ENCODE measurements at regions not wholly inside any gene's neighbourhood (a gene's known extent, or its start where the extent isn't known, plus 50 kb on each side); places are given as distances from the start of the nearest gene placed in this dataset.

DNA sequence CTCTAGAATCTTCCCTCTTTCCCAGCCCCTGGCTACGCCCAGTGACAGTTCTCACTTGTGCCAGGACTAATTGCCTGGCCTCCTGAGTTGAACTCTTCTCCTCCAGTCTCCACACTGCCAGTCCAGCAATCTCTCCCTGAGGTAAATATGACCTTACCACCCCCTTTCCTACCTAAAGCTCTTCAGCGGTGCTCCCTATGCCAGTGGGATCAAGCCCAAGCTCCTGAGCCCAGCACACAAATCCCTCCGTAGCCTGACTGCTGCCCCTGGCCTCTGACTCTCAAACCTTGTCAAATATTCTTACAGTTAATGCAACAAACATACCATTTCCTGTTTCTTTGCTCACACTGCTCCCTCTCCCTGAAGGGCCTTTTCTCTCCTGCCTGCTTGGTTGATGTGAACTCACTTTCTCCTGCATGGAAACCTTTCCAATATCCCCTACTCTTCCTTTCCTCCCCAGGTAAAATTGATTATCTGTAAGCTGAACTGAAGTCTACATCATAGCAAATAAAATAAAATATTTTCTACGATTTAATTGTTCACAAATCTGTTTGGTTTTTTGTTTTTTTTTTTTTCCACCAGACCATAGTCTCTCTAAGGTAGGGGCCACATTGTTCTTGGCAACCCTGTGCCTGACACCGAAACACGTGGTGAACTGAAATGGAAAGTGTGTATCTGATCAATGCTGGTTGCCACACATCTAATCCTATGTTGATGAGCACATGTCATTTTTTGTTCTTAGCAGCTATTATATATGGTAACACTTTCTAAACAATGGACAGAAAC lies 147.5 kb downstream of the SLC38A6 start:
- peaks cover 1% of the 10 kb centered on the region for H3K27me3 Mint-ChIP-seq
- no peaks in the 10 kb centered on the region for H3K36me3 Mint-ChIP-seq (ENCODE audit: low read depth)
- H3K4me1 Mint-ChIP-seq = peaks cover 16% of the 10 kb centered on the region
- peak overlapping the region; percentile 80 for H3K27ac Mint-ChIP-seq
- no peak overlapping the region for H3K4me3 Mint-ChIP-seq
- intact Hi-C loops (cut with micrococcal nuclease) = no loop called here
- no peak for DNase-seq
- H3K9me3 Mint-ChIP-seq = no peaks in the 10 kb centered on the region

DNA sequence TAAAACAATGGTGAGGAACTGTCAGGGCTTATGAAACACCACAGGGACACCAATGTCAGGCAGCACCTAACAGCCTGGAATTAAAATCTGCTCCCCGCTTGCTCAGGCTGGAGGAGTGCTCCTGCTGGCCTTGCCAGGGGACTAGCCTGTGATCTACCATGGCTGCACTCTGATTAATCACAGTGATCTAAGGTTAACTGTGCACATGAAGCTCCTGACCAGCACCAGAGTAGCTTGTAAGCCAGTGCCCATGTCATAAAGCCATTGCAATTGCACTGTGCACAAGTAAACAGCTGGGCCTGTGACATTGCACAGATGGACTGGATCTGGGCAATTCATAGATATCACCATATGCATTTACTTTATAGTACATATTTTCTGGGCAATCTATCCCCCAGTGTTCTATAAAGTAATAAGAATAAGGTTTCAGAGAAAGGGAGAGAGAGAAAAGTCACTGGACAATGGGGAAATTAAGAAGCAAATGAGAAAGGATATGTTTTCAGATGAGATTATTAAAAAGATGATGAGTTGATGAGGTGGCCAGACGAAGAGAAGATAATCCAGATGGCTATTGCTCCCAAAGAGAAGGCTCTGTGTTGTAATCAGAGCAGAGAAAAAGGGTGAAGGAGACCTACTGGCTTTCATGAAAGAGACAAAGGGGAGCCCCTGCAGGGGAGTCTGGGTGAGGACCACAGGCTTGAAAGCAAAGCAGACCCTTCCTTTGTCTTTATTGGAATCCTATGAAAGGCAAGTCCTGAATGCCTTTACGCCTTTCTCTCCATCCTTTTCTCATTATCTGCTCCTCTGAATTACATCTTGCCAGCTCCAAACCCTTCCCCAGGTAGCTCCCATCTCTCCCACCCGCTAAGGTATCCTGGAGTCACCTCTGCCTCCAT lies 145.8 kb downstream of the SLC38A6 start:
- Mint-ChIP-seq H3K27ac (no peak overlapping the region), H3K4me3 (no peak overlapping the region), H3K27me3 (peaks cover 1% of the 10 kb centered on the region), H3K9me3 (no peaks in the 10 kb centered on the region), H3K4me1 (peaks cover 16% of the 10 kb centered on the region), H3K36me3 (ENCODE audit: low read depth) (no peaks in the 10 kb centered on the region)
- DNase-seq = no peak
- intact Hi-C loops (cut with micrococcal nuclease) = no loop called here

DNA sequence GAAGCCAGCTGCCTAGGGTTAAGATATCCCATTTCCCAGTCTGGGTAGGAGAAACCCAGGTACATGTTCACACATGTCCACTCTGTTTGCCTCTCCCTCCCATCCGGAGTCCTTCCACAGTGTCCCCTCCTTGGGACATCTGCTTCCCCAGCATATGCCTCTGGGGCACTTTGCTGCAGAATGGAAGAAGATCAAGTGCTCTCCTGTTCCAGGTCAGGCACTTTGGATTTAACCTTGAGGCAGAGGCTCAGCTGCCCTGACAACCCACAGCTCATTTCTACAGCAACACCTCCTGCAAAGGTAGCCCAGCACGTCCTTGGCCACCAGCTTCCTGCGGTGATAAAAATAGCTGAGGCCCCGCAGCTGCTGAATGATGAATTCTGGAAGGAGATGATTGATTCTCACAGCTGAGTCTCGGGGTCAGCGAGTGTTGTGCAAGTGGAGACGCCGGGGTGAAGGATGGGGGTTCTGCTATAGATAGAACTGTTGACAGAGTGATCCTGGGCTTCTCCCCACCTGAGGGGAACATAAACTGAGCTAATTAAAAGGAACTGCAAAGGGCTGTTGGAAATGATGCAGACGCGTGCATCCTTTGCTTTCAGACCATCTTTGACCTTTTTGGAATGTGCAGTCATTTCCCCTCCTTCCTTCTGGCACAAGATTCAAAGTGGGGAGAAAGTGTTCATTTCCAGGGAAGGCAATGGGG lies 145.0 kb downstream of the SLC38A6 start:
- H3K4me3 Mint-ChIP-seq = no peak overlapping the region
- intact Hi-C loops (cut with micrococcal nuclease) = no loop called here
- no peak for DNase-seq
- no peak overlapping the region for H3K27ac Mint-ChIP-seq
- H3K4me1 Mint-ChIP-seq = peaks cover 16% of the 10 kb centered on the region
- no peaks in the 10 kb centered on the region for H3K36me3 Mint-ChIP-seq (ENCODE audit: low read depth)
- H3K27me3 Mint-ChIP-seq = peaks cover 1% of the 10 kb centered on the region
- no peaks in the 10 kb centered on the region for H3K9me3 Mint-ChIP-seq

DNA sequence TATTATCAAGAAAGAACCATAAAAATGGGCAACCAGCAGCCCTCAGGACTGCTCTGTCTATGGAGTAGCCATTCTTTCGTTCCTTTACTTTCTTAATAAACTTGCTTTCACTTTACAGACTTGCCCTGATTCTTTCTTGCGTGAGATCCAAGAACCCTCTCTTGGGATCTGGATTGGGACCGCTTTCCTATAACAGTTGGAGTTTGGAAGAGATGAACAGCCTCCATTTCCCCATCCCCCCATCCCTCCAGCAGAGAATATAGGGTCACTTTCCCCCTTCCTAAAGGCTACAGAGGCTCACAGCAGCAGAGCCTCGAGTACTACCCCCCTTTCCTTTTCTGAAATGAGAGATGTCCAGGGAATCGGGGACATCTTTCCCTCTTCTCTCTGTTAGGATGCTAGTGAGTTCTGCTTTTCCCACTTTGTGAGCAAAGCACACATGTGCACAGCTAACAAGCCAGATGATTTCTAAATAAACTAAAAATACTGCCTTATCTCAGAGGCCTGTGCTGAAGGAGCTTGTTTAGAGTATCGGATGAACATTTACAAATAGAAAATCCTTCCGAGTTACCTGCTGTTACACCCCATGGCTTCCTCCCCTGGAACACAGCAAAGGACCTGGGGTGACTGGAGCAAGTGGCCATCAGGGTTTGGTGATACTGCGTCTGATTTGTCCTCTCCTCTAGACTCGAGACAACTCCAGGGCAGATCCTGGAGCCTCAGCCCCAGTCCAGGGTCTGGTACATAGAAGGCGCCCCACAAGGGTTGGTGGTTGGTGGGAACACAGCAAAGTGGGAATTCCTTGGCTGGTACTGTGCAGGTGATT lies 144.2 kb downstream of the SLC38A6 start:
- H3K27ac Mint-ChIP-seq = no peak overlapping the region
- H3K4me3 Mint-ChIP-seq = no peak overlapping the region
- no peaks in the 10 kb centered on the region for H3K36me3 Mint-ChIP-seq (ENCODE audit: low read depth)
- peaks cover 1% of the 10 kb centered on the region for H3K27me3 Mint-ChIP-seq
- peaks cover 20% of the 10 kb centered on the region for H3K4me1 Mint-ChIP-seq
- DNase-seq = no peak
- peaks cover 4% of the 10 kb centered on the region for H3K9me3 Mint-ChIP-seq
- intact Hi-C loops (cut with micrococcal nuclease) = no loop called here

DNA sequence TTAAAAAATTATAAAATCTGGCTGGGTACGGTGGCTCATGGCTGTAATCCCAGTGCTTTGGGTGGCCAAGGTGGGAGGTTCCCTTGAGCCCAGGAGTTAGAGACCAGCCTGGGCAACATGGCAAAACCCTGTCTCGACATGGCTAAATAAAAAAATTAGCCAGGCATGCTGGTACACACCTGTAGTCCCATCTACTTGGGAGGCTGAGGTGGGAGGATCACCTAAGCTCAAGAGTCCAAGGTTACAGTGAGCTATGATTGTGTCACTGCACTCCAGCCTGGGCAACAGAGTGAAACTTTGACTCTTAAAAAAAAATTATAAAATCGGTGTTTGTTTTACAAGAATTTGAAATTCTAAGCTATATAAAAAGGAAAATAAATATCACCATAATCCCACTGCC lies 141.8 kb downstream of the SLC38A6 start:
- H3K36me3 Mint-ChIP-seq (ENCODE audit: low read depth) = no peaks in the 10 kb centered on the region
- intact Hi-C loops (cut with micrococcal nuclease) = no loop called here
- H3K4me3 Mint-ChIP-seq = no peak overlapping the region
- no peak for DNase-seq
- H3K27me3 Mint-ChIP-seq = peaks cover 1% of the 10 kb centered on the region
- H3K9me3 Mint-ChIP-seq = peaks cover 4% of the 10 kb centered on the region
- H3K4me1 Mint-ChIP-seq = peaks cover 14% of the 10 kb centered on the region
- H3K27ac Mint-ChIP-seq = no peak overlapping the region

DNA sequence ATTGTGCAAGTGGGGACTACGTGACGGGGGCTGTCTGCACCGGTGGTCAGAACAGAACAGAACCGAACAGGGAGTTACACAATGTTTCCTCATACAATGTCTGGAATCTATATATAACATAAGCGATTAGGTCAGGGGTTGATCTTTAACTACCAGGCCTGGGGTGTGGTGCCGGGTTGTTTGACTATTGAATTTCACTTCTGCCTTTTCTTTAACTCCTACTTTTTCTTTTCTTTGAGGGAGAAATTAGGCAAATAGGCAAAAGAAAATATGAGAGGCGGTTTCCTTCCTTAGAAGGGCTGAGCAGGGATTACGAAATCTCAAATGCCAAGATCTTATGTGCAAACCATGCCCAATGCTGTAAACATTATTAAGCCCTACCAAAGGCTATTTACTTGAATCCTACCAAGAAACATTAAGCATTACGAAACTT lies 140.3 kb downstream of the SLC38A6 start:
- peaks cover 8% of the 10 kb centered on the region for H3K9me3 Mint-ChIP-seq
- intact Hi-C loops (cut with micrococcal nuclease) = no loop called here
- H3K36me3 Mint-ChIP-seq (ENCODE audit: low read depth) = no peaks in the 10 kb centered on the region
- no peak overlapping the region for H3K27ac Mint-ChIP-seq
- DNase-seq = no peak
- peaks cover 1% of the 10 kb centered on the region for H3K27me3 Mint-ChIP-seq
- H3K4me3 Mint-ChIP-seq = no peak overlapping the region
- peaks cover 13% of the 10 kb centered on the region for H3K4me1 Mint-ChIP-seq

DNA sequence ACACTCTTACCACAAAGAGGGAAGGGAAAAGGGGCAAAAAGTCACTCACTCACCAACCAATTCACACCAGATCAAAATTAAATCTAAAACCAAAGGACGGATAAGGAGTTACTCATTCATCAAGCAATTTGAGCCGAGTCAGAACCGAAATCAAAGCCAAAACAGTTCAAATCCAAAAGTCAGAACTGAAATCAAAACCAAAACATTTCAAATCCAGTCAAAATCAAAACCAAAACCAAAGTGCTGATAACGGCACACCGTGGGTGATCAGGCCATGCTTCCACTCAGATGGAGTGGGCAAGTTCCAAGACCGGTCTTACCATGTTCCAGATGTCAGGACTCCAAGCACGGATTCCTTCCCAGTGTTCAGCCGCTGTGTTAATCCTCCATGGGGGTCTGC lies 139.5 kb downstream of the SLC38A6 start:
- intact Hi-C loops (cut with micrococcal nuclease) = no loop called here
- peak; percentile 66 for DNase-seq
- no peaks in the 10 kb centered on the region for H3K36me3 Mint-ChIP-seq (ENCODE audit: low read depth)
- peak overlapping the region; percentile 4 for H3K27ac Mint-ChIP-seq
- H3K9me3 Mint-ChIP-seq = peaks cover 8% of the 10 kb centered on the region
- peaks cover 6% of the 10 kb centered on the region for H3K4me1 Mint-ChIP-seq
- peak overlapping the region; percentile 10 for H3K4me3 Mint-ChIP-seq
- no peaks in the 10 kb centered on the region for H3K27me3 Mint-ChIP-seq

DNA sequence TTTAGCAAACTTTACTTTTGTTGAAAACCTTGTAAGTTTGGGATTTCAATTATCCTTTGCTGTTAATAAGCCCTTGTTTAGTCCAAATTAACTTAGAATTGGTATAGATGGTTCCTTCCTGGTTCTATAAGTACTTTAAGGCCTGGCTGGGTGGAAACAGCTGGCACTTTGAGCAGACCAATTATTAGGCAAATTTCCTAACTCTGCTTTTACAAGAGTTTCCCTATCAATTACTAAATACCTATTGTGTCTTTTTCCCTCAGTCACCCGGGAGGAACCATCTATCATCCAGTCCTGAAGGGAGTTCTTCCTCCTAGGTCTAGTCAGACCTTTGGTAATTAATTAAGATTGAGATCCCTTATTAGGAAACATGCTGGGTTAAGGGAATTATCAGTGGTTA lies 138.0 kb downstream of the SLC38A6 start:
- peaks cover 6% of the 10 kb centered on the region for H3K4me1 Mint-ChIP-seq
- no peak overlapping the region for H3K4me3 Mint-ChIP-seq
- peaks cover 20% of the 10 kb centered on the region for H3K9me3 Mint-ChIP-seq
- DNase-seq = no peak
- H3K36me3 Mint-ChIP-seq (ENCODE audit: low read depth) = no peaks in the 10 kb centered on the region
- intact Hi-C loops (cut with micrococcal nuclease) = no loop called here
- no peak overlapping the region for H3K27ac Mint-ChIP-seq
- H3K27me3 Mint-ChIP-seq = no peaks in the 10 kb centered on the region

DNA sequence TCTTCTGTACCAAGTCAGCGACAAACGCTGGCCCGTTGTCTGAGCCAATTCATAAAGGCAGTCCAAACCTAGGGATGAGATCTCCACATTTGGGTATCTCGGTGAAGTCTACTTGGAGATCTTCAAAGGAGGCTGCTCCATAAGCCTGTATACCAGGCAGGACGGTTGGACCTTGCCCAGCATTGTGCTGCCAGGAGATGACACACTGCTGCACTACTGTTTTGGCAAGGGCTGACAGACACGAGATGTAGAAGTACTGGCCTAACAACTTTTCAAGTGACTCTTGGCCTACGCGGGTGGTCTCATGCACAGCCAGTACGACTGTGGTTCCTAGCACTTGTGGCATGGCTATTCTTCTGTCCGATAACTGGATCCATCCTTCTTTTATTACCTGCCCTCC lies 135.3 kb downstream of the SLC38A6 start:
- DNase-seq = no peak
- Mint-ChIP-seq H3K27me3 (no peaks in the 10 kb centered on the region), H3K9me3 (peaks cover 20% of the 10 kb centered on the region), H3K4me1 (peaks cover 8% of the 10 kb centered on the region), H3K4me3 (no peak overlapping the region), H3K27ac (no peak overlapping the region), H3K36me3 (ENCODE audit: low read depth) (no peaks in the 10 kb centered on the region)
- intact Hi-C loops (cut with micrococcal nuclease) = no loop called here

DNA sequence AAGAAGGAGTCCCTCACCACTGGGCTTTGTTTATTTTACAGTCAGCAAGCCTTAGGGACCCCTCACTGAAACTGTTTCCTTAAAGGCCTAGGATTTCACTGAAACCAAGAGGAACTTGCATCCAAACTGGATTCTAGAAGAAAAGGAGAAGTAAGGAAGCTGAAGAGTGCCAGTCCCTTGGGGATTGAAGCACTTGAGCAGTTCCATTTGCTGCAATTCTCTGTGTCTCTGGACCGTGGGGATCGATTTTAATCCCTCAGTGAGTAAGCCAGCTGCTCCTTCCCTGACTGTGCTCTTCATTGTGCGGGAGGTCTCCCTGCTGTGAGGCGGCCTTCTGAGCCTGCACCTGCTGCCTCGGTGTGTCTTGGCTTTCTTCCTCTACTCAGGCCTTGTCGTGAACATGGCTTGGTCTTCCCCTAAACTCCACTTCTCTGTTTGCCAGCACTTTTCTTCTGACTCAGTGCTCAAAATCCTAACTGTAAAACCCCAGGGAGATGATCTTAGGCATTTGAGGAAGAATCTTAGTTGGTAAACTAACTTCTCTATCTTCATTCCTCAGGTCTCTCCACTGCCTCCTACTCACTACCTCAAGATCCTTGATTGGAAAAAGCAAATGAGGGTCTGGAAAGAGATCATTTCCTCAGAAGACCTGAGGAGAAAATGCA lies 132.6 kb downstream of the SLC38A6 start:
- Mint-ChIP-seq H3K4me1 (peaks cover 3% of the 10 kb centered on the region), H3K27ac (no peak overlapping the region), H3K4me3 (no peak overlapping the region), H3K36me3 (ENCODE audit: low read depth) (no peaks in the 10 kb centered on the region), H3K9me3 (peaks cover 16% of the 10 kb centered on the region), H3K27me3 (no peaks in the 10 kb centered on the region)
- intact Hi-C loops (cut with micrococcal nuclease) = no loop called here
- no peak for DNase-seq

DNA sequence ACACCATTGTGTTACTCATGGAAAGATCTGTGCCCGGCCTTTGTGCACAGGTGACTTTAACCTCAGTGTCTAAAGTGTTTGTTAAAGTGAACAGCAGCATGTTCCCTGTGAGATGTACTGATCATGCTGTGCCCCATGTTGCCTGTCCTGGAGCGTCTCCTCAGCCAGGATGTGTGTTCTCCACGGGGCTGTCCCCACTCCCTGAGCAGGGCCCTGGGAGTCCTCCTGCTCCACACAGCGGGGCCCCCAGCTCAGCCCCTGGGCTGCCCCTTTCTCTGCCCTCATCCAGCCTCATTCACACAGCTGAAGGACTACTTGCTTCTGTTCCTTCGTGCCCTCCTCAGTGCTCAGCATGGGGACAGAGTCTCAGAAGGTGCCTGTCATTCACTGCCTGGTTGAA lies 131.5 kb downstream of the SLC38A6 start:
- Mint-ChIP-seq H3K27me3 (no peaks in the 10 kb centered on the region), H3K4me3 (no peak overlapping the region), H3K36me3 (ENCODE audit: low read depth) (no peaks in the 10 kb centered on the region), H3K27ac (no peak overlapping the region), H3K4me1 (peaks cover 3% of the 10 kb centered on the region), H3K9me3 (peaks cover 14% of the 10 kb centered on the region)
- no peak for DNase-seq
- intact Hi-C loops (cut with micrococcal nuclease) = no loop called here

DNA sequence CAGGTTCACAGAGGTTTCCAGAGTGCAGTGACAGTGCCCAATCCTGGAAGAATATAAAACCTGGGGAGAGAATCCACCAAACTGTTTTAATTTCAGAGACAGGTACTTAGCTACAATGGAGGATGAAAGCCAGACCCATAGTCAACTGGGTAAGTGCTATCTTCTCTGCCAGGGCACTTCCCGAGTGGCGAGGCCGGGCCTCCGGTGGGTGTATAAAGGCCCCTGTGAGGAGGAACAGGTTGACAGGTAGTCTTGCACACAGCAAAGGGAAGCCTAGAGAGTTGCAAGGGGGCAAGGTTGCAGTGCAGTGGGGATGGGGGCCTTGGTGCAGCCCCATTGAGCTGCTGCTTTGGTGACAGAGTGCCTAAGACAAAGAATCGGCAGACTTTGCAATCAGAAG lies 130.7 kb downstream of the SLC38A6 start:
- peaks cover 12% of the 10 kb centered on the region for H3K9me3 Mint-ChIP-seq
- H3K4me3 Mint-ChIP-seq = no peak overlapping the region
- DNase-seq = no peak
- intact Hi-C loops (cut with micrococcal nuclease) = no loop called here
- H3K4me1 Mint-ChIP-seq = peaks cover 3% of the 10 kb centered on the region
- no peaks in the 10 kb centered on the region for H3K36me3 Mint-ChIP-seq (ENCODE audit: low read depth)
- no peak overlapping the region for H3K27ac Mint-ChIP-seq
- no peaks in the 10 kb centered on the region for H3K27me3 Mint-ChIP-seq

DNA sequence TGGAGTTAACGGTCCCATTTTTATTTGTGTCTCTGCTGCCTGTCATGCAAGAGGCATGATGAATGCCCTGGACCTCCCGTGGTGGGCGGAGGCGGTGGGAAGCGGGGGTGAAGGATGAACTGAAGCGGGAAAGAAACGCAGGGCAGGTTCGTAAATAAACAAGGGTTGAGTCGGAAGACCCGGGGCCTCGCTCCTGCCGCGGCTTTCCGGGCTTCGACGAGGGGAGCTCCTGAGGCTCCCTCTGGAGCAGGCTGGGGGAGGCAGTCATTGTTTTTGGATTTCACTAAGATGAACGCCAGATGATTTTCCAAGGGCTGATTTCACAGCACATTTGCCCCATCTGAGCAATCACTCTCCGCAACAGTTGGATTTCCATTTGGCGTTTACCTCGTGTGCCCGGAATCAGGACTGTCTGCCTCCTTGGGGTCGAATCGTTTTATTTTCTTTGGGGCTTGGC lies 130.2 kb downstream of the SLC38A6 start:
- Mint-ChIP-seq H3K27me3 (no peaks in the 10 kb centered on the region), H3K27ac (no peak overlapping the region), H3K9me3 (peaks cover 12% of the 10 kb centered on the region), H3K4me3 (no peak overlapping the region), H3K4me1 (peaks cover 3% of the 10 kb centered on the region), H3K36me3 (ENCODE audit: low read depth) (no peaks in the 10 kb centered on the region)
- intact Hi-C loops (cut with micrococcal nuclease) = no loop called here
- DNase-seq = no peak

Measured in activated CD4-positive, alpha-beta T cell treated with anti-CD3 and anti-CD28 coated beads, Interleukin-2, amount 10 ng/mL, durations not matched to agents 24 days and 14 days (primary cell).